Peyer's patch (tissue), 4 donors: ENCODE measurements at regions not wholly inside any gene's neighbourhood (a gene's known extent, or its start where the extent isn't known, plus 50 kb on each side); places are given as distances from the start of the nearest gene placed in this dataset.
"Not testable (repeated sequence)": the region's sequence is repeated elsewhere in the genome, so short reads cannot be mapped to it uniquely, and the experiment has no call there.

Experiments
- POLR2A ChIP-seq, 2 donors: fragments of 450-650 bp; IDR thresholded peaks; one replicate each; pipeline ENCODE4 v1.5.1; 2017; ENCODE audit warnings: antibody characterized with exemption in 2 of 2, mild to moderate bottlenecking in 2 of 2, moderate library complexity in 2 of 2
- TF ChIP-seq, protein P1 (sequence below), 6 experiments: fragments of 450-650 bp in 4 of 6; fragments of 200-600 bp in 2 of 6; sonication (generic) in 1 of 6; IDR thresholded peaks; one replicate each; pipeline ENCODE4 v1.5.1; 2017 to 2019; ENCODE audit warnings: antibody characterized with exemption in 6 of 6, mild to moderate bottlenecking in 3 of 6, moderate library complexity in 1 of 6

DNA sequence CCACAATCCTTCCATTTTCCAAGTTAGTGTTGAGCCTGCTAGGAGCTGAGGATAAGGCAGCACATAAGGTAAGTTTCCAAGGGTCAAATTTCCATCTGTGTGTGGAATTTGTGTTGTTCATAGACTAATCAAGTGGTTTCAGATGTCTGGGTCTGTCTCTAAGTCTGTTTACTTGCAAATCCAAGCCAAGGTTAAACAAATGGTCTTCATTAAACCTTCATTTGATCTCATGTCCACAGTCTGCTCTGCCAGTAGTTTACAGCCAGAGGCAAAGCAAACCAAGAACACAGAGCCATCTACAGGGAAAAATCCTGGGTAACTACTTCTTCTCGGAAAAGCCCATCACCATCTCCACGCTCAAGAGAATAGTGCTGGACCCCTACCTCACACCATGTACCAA lies 5450.2 kb upstream of the TPTE start:
- TF ChIP-seq, protein P1, sequence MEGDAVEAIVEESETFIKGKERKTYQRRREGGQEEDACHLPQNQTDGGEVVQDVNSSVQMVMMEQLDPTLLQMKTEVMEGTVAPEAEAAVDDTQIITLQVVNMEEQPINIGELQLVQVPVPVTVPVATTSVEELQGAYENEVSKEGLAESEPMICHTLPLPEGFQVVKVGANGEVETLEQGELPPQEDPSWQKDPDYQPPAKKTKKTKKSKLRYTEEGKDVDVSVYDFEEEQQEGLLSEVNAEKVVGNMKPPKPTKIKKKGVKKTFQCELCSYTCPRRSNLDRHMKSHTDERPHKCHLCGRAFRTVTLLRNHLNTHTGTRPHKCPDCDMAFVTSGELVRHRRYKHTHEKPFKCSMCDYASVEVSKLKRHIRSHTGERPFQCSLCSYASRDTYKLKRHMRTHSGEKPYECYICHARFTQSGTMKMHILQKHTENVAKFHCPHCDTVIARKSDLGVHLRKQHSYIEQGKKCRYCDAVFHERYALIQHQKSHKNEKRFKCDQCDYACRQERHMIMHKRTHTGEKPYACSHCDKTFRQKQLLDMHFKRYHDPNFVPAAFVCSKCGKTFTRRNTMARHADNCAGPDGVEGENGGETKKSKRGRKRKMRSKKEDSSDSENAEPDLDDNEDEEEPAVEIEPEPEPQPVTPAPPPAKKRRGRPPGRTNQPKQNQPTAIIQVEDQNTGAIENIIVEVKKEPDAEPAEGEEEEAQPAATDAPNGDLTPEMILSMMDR (IDR thresholded peaks at IDR 0.05), result not testable (repeated sequence)
- not testable (repeated sequence) for TF ChIP-seq POLR2A (IDR thresholded peaks at IDR 0.05)
